ENCODE measurements at regions not wholly inside any gene's neighbourhood (a gene's known extent, or its start where the extent isn't known, plus 50 kb on each side); places are given as distances from the start of the nearest gene placed in this dataset.

- no peak for DNase-seq (ENCODE audit: low read depth)
- no peak overlapping the region for H3K4me3 ChIP-seq (ENCODE audit: low read depth, low read length)
- no peak for TF ChIP-seq CTCF (IDR thresholded peaks at IDR 0.05; ENCODE audit: insufficient read depth, low read depth, low read length)
Measured at GRCh38 chr4:126750723-126751122, 882.0 kb upstream of the INTU start.

- H3K4me3 ChIP-seq (ENCODE audit: low read depth, low read length): no peak overlapping the region
- TF ChIP-seq CTCF (IDR thresholded peaks at IDR 0.05; ENCODE audit: insufficient read depth, low read depth, low read length): no peak
- no peak for DNase-seq (ENCODE audit: low read depth)
Measured at GRCh38 chr4:126752126-126752525, 880.6 kb upstream of the INTU start.

- H3K4me3 ChIP-seq (ENCODE audit: low read depth, low read length): no peak overlapping the region
- no peak for TF ChIP-seq CTCF (IDR thresholded peaks at IDR 0.05; ENCODE audit: insufficient read depth, low read depth, low read length)
- DNase-seq (ENCODE audit: low read depth): no peak
Measured at GRCh38 chr4:126752702-126753101, 880.1 kb upstream of the INTU start.

GRCh38 chr4:126753592-126753991 lies 879.2 kb upstream of the INTU start:
- H3K4me3 ChIP-seq (ENCODE audit: low read depth, low read length): no peak overlapping the region
- TF ChIP-seq CTCF (IDR thresholded peaks at IDR 0.05; ENCODE audit: insufficient read depth, low read depth, low read length): no peak
- DNase-seq (ENCODE audit: low read depth): no peak

GRCh38 chr4:126755506-126755905 lies 877.3 kb upstream of the INTU start:
- TF ChIP-seq CTCF (IDR thresholded peaks at IDR 0.05; ENCODE audit: insufficient read depth, low read depth, low read length): no peak
- no peak for DNase-seq (ENCODE audit: low read depth)

GRCh38 chr4:126756050-126756829 lies 876.5 kb upstream of the INTU start:
- no peak overlapping the region for H3K4me3 ChIP-seq (ENCODE audit: low read depth, low read length)
- no peak for TF ChIP-seq CTCF (IDR thresholded peaks at IDR 0.05; ENCODE audit: insufficient read depth, low read depth, low read length)
- no peak for DNase-seq (ENCODE audit: low read depth)

More at GRCh38 chr4:126755506-126755905, 877.3 kb upstream of the INTU start:
- no peak overlapping the region for H3K4me3 ChIP-seq (ENCODE audit: low read depth, low read length)

GRCh38 chr4:126757219-126757618 lies 875.5 kb upstream of the INTU start:
- DNase-seq (ENCODE audit: low read depth): peak; percentile 35
- H3K4me3 ChIP-seq (ENCODE audit: low read depth, low read length): no peak overlapping the region
- TF ChIP-seq CTCF (IDR thresholded peaks at IDR 0.05; ENCODE audit: insufficient read depth, low read depth, low read length): no peak

All from fibroblast of villous mesenchyme (primary cell).